HepG2 (cell line): ENCODE measurements at regions not wholly inside any gene's neighbourhood (a gene's known extent, or its start where the extent isn't known, plus 50 kb on each side); places are given as distances from the start of the nearest gene placed in this dataset.

Experiments
- CEBPB ChIP-seq: IDR thresholded peaks from 2 replicates; pipeline ENCODE4 v1.6.1; 2011; ENCODE audit warnings: low read depth, low read length, improper control_type of control experiment, borderline replicate concordance
- CTCF ChIP-seq: sonication (generic); formaldehyde crosslinking; IDR thresholded peaks from 2 replicates; pipeline ENCODE4 v1.5.0; 2020; ENCODE audit warnings: mild to moderate bottlenecking, missing genetic modification reagents, moderate library complexity
- SRF ChIP-seq: IDR thresholded peaks from 2 replicates; pipeline ENCODE4 v1.6.1; 2011; ENCODE audit warnings: mild to moderate bottlenecking, low read depth, low read length, moderate library complexity
- ZNF24 ChIP-seq: fragments of 450-650 bp; IDR thresholded peaks from 2 replicates; pipeline ENCODE4 v1.6.1; 2017; ENCODE audit warnings: antibody characterized with exemption, mild to moderate bottlenecking

GRCh38 chrX:926070-926469 lies 286.4 kb downstream of the CRLF2 start:
- no peak for TF ChIP-seq CEBPB
- no peak for TF ChIP-seq CTCF (CRISPR knock-in tag)
- no peak for TF ChIP-seq ZNF24
- TF ChIP-seq SRF = no peak
